Chondrocyte (in vitro differentiated cells): ENCODE measurements at regions not wholly inside any gene's neighbourhood (a gene's known extent, or its start where the extent isn't known, plus 50 kb on each side); places are given as distances from the start of the nearest gene placed in this dataset.
A peak's percentile ranks its signal among the peaks of the same experiment; 100 is the strongest.

Experiments used
- DNase-seq: peaks from one replicate; pipeline ENCODE4 v3.0.0; 2021; ENCODE audit warnings: mixed read lengths, low spot score
- H3K27ac Mint-ChIP-seq: one replicate; pipeline ENCODE4 v1.8.0; 2021; ENCODE audit warnings: mild to moderate bottlenecking, moderate library complexity, mixed read lengths; ENCODE audit not compliant: unreplicated experiment
- H3K27me3 Mint-ChIP-seq: 2 replicates; pipeline ENCODE4 v1.8.0; 2021; ENCODE audit warnings: low read depth, mixed read lengths
- H3K36me3 Mint-ChIP-seq: 2 replicates; pipeline ENCODE4 v1.8.0; 2021; ENCODE audit warnings: low read depth, mixed read lengths
- H3K4me1 Mint-ChIP-seq: 2 replicates; pipeline ENCODE4 v1.8.0; 2021; ENCODE audit warnings: low read depth, mild to moderate bottlenecking, mixed read lengths
- H3K4me3 Mint-ChIP-seq: one replicate; pipeline ENCODE4 v1.8.0; 2021; ENCODE audit warnings: mild to moderate bottlenecking, moderate library complexity, mixed read lengths; ENCODE audit not compliant: unreplicated experiment
- H3K9me3 Mint-ChIP-seq: 2 replicates; pipeline ENCODE4 v1.8.0; 2021; ENCODE audit warnings: low read depth, mixed read lengths
- TF ChIP-seq, protein P1 (sequence below): fragments of 200-600 bp; sonication (generic); IDR thresholded peaks from 2 replicates; pipeline ENCODE4 v1.5.0; 2021; ENCODE audit warnings: antibody characterized with exemption, mild to moderate bottlenecking, moderate library complexity

DNA sequence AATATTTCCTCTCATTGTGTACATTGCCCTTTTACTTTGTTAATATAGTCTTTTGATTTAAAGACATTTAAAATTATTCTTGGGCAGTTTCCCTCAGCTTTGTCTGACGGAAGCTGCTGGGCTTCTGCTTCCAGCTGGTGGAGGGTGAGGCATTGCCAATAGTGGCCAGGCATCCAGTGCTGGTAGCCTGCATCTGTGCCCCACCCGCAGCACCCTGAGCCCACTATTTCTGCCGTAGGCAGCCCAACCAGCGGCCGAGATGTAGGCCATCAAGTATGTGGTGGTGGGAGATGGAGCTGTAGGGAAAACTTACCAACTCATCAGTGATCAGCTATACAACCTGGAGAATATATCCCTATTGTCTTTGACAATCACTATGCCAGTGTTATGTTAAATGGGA lies 226.0 kb upstream of the SYNCRIP start:
- TF ChIP-seq, protein P1, sequence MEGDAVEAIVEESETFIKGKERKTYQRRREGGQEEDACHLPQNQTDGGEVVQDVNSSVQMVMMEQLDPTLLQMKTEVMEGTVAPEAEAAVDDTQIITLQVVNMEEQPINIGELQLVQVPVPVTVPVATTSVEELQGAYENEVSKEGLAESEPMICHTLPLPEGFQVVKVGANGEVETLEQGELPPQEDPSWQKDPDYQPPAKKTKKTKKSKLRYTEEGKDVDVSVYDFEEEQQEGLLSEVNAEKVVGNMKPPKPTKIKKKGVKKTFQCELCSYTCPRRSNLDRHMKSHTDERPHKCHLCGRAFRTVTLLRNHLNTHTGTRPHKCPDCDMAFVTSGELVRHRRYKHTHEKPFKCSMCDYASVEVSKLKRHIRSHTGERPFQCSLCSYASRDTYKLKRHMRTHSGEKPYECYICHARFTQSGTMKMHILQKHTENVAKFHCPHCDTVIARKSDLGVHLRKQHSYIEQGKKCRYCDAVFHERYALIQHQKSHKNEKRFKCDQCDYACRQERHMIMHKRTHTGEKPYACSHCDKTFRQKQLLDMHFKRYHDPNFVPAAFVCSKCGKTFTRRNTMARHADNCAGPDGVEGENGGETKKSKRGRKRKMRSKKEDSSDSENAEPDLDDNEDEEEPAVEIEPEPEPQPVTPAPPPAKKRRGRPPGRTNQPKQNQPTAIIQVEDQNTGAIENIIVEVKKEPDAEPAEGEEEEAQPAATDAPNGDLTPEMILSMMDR: no peak
- Mint-ChIP-seq H3K36me3 (no peaks in the 10 kb centered on the region), H3K27ac (no peak overlapping the region), H3K4me3 (no peak overlapping the region), H3K9me3 (peaks cover 4% of the 10 kb centered on the region), H3K27me3 (no peaks in the 10 kb centered on the region), H3K4me1 (no peaks in the 10 kb centered on the region)
- DNase-seq: peak; percentile 57

DNA sequence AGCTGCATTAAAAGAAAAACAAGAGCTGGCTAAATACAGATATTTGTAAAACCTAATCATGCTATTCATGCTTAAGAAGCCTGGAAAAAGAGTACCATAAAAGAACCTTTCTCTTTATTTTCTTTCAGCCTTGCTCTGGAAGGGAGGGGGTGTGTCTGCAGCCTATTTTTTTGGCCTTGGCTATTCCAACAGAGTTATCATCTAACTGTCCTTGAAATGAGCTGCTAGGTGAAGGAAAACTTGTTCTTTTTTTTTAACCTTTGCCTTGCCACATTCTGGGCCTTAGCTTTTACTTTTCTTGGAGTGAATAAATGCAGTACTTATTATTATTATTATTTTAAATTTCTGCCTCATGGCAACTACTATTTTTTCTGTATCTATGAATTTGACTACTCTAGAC lies 224.9 kb upstream of the SYNCRIP start:
- Mint-ChIP-seq H3K4me3 (no peak overlapping the region), H3K4me1 (no peaks in the 10 kb centered on the region), H3K27me3 (no peaks in the 10 kb centered on the region), H3K9me3 (no peaks in the 10 kb centered on the region), H3K27ac (no peak overlapping the region), H3K36me3 (no peaks in the 10 kb centered on the region)
- DNase-seq: no peak
- TF ChIP-seq, protein P1: no peak

DNA sequence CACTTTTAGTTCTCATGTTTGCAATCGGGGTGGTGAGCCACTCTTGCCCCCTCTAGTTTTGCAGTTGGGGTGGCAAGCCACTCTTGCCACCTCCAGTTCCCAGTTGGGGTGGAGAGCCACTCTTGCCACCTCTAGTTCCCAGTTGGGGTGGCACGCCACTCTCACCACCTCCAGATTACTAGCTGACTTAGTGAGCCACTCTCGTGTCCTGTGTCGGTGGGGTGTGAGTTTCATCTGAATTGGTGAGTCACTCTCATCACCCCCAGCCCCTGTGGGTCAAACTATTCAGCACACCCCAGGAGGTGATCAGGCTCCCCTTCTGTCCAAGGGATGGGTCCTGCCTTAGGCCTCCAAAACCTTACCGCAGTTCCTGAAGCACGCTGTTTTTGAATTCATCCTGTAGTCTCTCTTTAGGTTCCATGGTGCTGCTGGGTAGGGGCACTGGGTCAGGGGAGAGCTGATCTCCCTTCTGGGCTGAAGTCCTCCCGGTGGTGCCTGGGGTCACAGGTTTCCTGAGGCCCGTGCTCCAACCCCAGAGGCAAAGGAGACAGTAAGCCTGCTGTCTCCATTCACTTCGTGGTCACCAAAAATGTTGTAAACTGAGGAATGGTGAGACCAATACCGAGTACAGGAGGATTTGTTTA lies 224.2 kb upstream of the SYNCRIP start:
- Mint-ChIP-seq H3K36me3 (no peaks in the 10 kb centered on the region), H3K4me1 (no peaks in the 10 kb centered on the region), H3K9me3 (no peaks in the 10 kb centered on the region), H3K27me3 (peaks cover 4% of the 10 kb centered on the region), H3K4me3 (no peak overlapping the region), H3K27ac (no peak overlapping the region)
- DNase-seq: peak; percentile 66
- TF ChIP-seq, protein P1: no peak

GRCh38 chr6:85866370-85866730 lies 223.7 kb upstream of the SYNCRIP start:
- Mint-ChIP-seq H3K4me3 (no peak overlapping the region), H3K27me3 (peaks cover 8% of the 10 kb centered on the region), H3K36me3 (no peaks in the 10 kb centered on the region), H3K27ac (no peak overlapping the region), H3K4me1 (no peaks in the 10 kb centered on the region), H3K9me3 (no peaks in the 10 kb centered on the region)
- DNase-seq: no peak
- TF ChIP-seq, protein P1: no peak

GRCh38 chr6:85865420-85866369 lies 223.0 kb upstream of the SYNCRIP start:
- no peaks in the 10 kb centered on the region for H3K36me3 Mint-ChIP-seq
- DNase-seq: no peak
- TF ChIP-seq, protein P1: no peak
- H3K27ac Mint-ChIP-seq: no peak overlapping the region
- no peaks in the 10 kb centered on the region for H3K9me3 Mint-ChIP-seq
- peaks cover 10% of the 10 kb centered on the region for H3K27me3 Mint-ChIP-seq
- H3K4me1 Mint-ChIP-seq: no peaks in the 10 kb centered on the region
- no peak overlapping the region for H3K4me3 Mint-ChIP-seq
